H54 (cell line): ENCODE measurements at regions not wholly inside any gene's neighbourhood (a gene's known extent, or its start where the extent isn't known, plus 50 kb on each side); places are given as distances from the start of the nearest gene placed in this dataset.

ENCODE experiments used
- DNase-seq: peaks from one replicate; pipeline ENCODE4 v3.0.0; 2011; ENCODE audit warnings: low spot score, mixed read lengths; ENCODE audit not compliant: insufficient read length
- FAIRE-seq: peaks from 3 replicates; lab custom pipeline; 2011; peaks lifted over from hg19 to GRCh38; lab: Jason Lieb, UNC
- POLR2A ChIP-seq: IDR thresholded peaks from 2 replicates; pipeline ENCODE4 v1.6.1; 2011; ENCODE audit warnings: low read depth, mild to moderate bottlenecking, low read length

DNA sequence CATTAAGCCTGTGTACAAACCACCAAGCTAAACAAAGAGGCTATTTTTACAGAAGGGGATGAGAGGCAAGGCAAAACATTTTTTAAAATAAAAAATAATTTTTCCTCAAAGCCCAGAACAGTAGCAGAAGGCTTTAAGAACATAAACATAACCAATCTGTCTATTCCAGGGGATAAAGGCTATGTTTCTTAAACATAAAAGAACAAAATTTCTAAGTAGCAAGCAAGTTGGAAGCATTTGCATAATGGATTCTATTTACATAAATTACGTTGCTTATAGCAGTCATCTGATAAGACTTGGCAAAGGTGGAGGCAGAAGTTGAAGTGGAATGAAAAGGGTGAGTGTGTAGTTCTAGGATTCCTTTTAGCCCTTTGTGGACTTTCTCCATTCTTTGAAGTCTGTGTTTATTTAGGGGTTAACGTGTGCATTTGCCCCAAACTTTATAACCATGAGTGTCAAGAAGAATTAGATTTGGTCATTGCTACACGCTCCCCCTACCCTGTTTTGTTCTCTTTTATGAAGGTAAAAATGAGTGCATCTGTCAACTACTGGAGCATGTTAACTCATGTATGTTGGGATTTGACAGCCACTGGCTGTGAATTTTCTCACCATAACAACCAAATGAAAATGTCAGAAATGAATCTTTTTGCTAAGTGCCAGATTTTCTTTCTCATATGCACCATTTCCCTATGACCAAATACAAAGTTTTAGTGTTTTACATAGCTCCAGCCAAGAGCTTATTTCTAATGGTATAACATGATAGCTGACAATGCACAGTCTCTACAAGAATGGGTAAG is 378.4 kb upstream of the IGFBP7 start:
- FAIRE-seq (no peak), DNase-seq (no peak)
- TF ChIP-seq POLR2A: no peak

DNA sequence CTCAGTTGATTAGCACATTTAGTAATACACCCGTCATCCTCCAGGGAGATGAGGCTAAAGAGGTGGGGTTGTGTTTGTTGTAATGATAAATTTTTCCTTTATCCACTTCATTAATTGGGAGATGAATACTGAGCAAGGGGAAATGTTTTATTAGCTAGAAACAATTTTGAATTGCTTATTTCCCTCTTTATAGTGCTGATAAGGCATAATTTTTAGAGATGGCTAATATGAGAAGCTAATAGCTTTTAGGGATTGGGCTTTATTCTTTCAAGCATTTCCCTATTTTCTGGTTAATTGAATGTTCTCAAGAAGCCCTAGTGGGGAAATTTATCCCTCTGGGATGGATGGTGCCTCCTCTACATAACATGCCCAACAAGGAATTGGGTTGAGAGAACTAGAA is 365.2 kb upstream of the IGFBP7 start:
- DNase-seq (no peak), FAIRE-seq (no peak)
- no peak for TF ChIP-seq POLR2A

DNA sequence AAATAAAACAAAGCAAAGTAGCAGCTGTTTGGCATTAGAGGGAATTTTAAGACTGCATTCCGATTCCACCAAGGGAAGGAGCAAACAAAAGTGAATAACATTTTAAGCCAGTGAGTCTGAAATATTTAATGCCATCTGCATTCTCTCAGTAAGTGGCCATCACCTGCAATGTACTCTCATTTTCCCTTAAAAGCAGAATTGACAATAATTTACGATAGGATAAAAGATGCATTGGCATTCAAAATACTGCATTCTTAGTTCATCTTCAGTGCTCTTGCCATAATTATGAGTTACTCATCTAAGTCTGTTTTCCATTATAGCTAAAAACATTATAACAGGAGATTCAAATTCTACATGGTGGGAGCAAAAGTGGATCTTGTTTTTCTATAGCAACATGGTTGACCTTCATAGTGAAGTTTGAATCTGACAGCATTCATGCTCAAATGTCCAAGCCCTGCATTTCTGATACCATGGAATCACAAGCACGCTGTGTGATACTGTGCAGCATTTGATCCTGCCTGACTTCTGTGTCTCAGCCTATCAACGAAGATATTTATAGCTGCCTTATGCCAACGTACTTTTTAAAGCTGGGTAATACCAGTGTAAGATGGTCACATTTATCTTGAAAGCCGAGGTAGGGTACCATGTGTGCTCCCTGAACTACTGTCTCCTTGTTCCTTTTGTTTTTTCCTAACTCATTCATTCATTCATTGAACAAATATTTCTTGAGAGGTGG is 355.3 kb upstream of the IGFBP7 start:
- no peak for TF ChIP-seq POLR2A
- no peak for FAIRE-seq
- DNase-seq: no peak

DNA sequence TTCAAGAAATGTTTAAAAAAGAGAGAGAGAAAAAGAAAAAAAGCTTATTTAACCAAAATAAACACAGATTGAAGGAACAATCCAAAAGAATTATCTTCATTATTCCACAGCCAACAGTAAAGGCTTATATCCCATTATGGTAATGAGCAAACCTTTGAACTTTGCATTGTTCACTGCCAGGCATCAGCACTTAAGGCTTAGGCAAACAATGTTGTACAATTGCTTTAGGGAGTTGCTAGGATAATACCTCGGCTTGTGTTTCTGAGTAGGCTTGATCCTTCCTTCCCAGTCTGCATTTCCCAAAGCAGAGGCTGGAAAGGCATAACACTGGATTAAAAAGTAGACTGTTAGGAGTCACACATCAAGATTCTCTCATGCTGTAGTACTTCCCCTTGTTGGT is 352.7 kb upstream of the IGFBP7 start:
- TF ChIP-seq POLR2A: no peak
- FAIRE-seq: no peak
- DNase-seq: no peak

DNA sequence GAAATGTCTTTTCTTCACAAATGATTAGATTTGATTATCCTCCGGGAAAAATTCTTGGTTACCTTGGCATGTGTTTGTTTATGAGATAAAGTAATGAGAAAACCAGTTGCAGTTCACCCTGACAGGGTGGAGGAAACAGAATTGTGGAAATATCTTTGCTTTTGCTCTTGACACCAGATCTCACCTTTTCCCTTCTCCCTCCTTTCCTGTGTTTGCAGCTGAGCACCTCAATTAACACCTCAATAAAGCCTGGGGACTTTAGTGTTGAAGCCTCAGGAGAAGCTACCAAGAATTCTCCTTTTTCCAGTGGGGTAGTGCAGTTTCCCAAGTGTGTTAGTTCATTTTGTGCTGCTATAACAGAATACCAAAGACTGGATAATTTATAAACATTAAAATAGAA is 350.8 kb upstream of the IGFBP7 start:
- no peak for TF ChIP-seq POLR2A
- DNase-seq (no peak), FAIRE-seq (no peak)

DNA sequence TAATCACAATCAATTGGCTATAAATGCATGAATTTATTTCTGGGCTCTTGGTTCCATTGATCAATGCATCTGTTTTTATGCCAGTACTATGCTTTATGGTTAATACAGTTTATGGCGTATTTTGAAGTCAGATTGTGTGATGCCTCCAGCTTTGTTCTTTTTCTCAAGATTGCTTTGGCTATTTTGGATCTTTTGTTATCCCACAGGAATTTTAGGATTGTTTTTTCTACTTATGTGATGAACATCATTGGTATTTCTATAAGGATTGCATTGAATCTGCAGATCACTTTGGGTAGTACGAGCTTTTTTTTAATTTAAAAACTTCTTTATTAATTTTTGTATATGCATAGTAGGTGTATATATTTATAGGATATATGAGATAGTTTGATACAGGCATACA is 338.7 kb upstream of the IGFBP7 start:
- FAIRE-seq: no peak
- TF ChIP-seq POLR2A: no peak

DNA sequence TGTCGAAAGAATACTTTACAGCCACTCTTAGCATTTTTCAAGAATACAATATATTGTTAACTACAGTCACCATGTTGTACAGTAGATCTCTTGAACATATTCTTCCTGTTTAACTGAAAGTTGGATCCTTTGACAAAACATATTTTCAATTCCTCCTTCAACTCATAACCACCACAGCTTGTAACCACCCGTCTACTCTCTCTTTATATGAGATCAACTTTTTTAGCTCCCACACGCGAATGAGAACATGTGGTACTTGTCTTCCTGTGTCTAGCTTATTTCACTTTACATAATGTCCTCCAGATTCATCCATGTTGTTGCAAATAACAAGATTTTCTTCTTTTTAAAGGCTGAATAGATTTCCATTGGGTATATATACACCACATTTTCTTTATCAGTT is 338.3 kb upstream of the IGFBP7 start:
- TF ChIP-seq POLR2A: no peak
- no peak for FAIRE-seq
- DNase-seq: no peak

More for the DNA sequence above, 338.7 kb upstream of the IGFBP7 start:
- no peak for DNase-seq

DNA sequence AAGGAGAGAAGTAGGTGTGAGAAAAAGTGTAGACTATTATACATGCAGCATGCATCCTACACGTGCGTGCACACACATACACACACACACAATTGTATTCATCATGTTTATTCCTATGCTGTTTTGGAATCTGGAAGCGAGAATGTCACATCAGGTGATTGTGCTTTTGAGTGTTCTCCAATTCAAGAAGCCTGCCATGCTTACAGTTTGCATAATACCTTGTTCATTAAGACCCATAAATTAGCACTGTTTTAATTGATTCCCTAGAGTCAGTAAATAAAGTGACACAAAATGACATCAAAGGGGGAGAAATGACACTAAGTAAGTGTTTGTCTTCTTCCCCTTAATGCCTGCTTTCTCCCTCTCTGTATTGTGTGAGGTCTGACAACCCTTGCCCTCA is 336.1 kb upstream of the IGFBP7 start:
- DNase-seq (no peak), FAIRE-seq (no peak)
- no peak for TF ChIP-seq POLR2A

DNA sequence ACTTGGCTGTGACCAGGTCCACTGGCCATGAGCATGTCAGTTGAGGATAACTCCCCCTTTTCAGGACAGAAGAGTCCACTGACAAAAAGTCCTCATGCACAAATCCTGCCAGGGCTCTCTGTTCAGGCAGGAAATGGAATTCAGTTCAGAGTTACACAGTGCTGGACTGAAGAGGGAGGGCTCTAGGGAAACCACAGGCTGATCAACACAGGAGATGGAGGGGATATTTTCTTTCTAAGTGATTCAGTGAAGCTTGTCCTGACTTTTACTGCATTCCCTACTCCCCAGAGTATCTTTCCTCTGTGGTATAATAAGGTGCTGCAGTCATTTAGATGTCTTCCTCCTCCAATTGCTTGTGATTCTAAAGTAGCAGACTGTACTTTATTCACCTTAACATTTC is 335.5 kb upstream of the IGFBP7 start:
- TF ChIP-seq POLR2A: no peak
- DNase-seq (no peak), FAIRE-seq (no peak)

DNA sequence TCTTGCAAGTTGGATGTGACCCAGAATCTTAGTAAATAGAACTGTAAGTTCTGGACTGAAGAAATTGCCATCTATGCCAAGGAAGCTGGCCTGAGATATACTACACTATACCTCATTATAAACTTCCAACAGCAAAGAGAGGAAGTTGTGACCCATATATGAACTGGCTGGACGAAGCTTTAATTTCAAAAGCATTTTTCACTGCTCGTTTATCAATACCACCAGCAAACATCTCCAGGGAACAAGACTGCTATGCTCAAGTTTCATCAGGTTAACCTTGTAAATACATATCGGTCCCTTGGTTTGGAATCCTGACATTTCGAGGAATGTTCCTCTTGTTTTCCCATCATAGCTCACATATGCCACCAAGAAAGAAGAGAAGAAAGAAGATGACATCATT is 334.5 kb upstream of the IGFBP7 start:
- DNase-seq (no peak), FAIRE-seq (no peak)
- no peak for TF ChIP-seq POLR2A

DNA sequence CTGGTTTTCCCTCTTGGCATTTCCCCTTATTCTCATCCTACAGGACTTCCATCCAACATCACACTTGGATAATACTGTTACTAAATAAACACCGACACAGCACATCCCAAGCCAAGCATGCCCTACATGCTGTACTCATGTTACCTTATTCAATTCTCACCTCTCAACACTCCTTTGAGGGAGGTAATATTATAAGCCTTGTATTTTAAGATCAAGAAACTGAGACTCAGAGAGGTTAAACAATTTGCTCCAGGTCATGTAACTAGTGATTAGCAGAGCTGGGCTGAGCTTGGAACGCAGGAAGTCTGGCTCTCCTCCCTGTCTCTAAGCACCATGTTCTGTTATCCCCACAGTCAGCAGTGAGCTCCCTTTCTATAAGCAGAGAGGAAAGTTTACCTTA is 333.6 kb upstream of the IGFBP7 start:
- DNase-seq: no peak
- no peak for TF ChIP-seq POLR2A
- no peak for FAIRE-seq

DNA sequence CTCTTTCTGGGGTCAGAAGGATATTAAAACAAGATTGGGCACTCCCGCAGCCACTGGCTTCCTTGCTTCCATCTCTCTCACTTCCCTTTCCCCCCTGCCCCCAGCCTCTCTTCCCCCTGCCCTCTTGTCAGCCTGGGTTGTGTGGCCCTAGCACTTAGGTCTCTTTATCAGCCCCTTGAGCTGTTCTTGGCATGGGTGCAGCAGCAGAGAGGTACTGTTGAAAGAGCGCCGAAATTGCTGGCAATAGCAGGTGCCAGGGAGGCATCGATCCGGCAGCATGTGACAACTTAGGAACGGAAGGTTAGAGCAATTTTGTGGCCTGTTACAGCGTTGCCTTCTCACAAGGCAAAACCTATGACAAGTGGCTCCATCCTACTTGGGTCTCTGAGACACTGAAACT is 333.1 kb upstream of the IGFBP7 start:
- FAIRE-seq (no peak), DNase-seq (no peak)
- no peak for TF ChIP-seq POLR2A

DNA sequence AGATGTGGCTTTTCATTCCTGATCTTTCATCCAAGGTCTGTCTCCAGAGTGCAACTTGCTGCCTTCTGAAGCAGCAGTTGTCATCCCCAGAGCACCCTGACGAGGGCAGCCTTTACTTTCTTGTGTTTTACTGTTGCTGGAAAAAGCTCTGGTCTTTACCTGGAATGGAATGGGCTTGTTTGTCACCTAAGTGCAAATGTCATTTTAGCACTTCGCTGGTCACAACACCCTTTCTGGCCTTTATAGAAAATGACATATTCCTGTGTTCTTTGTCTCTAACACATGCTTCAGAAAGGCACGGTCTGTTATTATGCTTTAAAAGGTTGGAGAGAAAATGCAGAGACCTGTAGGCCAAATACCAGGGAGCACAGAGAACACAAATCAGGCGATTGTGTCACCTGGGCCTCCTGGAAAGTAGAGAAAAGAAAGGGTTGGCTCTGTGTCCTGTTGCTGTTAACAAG is 332.7 kb upstream of the IGFBP7 start:
- DNase-seq (no peak), FAIRE-seq (no peak)
- TF ChIP-seq POLR2A: no peak

DNA sequence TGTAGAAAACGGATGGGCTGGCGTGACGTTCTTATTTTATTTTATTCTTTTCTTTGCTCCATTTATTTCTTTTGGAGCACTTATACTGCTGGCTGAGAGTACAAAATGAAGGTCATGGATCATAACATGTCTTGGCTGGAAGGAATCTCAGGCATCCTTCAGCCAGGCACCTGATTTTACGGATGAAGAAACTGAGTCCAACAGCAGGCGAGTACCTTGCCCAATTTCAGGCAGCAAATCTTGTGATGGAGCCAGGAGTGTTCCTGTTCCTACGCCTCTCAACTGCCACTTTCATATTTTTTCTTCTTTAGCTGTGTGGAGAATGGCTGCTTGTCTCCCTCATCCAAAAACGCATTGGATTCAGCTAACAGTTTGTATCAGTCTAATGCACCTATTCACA is 332.1 kb upstream of the IGFBP7 start:
- DNase-seq: no peak
- no peak for FAIRE-seq
- TF ChIP-seq POLR2A: no peak

DNA sequence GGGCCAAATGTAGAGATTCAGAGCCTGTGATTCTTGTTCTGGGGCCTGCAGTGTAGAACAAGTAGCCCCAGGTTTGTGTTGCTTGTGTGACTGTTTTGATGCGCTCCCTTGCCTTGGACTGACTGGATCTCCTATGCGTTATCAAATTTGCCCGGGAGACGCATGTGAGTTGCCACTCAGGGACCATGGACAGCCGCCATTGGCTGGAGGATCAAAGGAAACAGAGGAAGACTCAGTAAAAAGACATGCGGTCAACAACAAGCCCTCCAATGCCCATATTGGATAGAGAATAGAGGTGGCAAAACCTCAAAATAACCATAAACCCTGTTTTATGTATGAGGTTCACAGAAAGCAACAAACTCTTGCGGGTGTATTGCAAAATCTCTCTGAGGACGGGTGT is 327.5 kb upstream of the IGFBP7 start:
- DNase-seq: no peak
- TF ChIP-seq POLR2A: no peak

More for the DNA sequence above, 327.5 kb upstream of the IGFBP7 start:
- no peak for FAIRE-seq
